ENCODE measurements at regions not wholly inside any gene's neighbourhood (a gene's known extent, or its start where the extent isn't known, plus 50 kb on each side); places are given as distances from the start of the nearest gene placed in this dataset.

- no peak for DNase-seq
Observed at GRCh38 chr3:187902041-187902471, 156.8 kb upstream of the BCL6 start.

GRCh38 chr3:187902936-187903335 is 157.7 kb upstream of the BCL6 start:
- no peak for DNase-seq

DNA sequence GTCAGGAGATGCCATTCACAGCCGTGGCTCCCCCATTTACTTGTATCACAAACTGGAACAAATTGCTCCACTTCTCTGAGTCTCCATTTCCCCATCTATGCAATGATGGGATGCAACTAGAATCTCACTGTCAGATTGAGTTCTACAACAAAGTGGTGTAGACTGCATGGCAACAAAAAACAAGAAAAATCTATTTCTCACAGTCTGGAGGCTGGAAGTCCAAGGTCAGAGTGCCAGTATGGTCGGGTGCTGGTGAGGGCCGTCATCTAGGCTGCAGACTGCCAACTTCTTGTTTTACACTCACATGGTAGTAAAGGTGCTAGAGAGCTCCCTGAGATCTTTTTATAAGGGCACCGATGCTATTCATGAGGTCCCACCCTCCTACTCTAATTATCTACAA is 158.4 kb upstream of the BCL6 start:
- no peak for DNase-seq

- no peak for DNase-seq
Observed at GRCh38 chr3:187906416-187906815, 161.1 kb upstream of the BCL6 start.

GRCh38 chr3:187906920-187907319 is 161.7 kb upstream of the BCL6 start:
- no peak for DNase-seq

DNA sequence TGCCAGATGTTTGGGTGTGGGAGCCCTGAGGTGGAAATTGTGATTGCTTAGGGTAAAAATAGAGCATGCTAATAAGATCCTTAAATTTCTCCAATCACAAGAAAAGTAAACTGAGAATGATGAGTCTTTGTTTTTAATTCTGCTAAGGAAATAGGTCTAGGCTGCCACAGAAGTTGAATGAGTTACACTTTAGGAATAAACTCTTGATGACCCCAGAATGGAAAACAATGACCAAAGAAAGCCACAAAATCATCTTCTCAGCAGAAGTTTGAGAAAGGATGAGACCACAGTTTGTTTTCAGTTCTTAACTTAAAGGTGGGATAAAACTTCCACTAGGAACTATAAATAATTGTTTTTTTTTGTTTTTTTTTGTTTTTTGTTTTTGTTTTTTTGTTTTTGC is 164.6 kb upstream of the BCL6 start:
- no peak for DNase-seq

GRCh38 chr3:187912007-187912406 is 166.7 kb upstream of the BCL6 start:
- no peak for DNase-seq

DNA sequence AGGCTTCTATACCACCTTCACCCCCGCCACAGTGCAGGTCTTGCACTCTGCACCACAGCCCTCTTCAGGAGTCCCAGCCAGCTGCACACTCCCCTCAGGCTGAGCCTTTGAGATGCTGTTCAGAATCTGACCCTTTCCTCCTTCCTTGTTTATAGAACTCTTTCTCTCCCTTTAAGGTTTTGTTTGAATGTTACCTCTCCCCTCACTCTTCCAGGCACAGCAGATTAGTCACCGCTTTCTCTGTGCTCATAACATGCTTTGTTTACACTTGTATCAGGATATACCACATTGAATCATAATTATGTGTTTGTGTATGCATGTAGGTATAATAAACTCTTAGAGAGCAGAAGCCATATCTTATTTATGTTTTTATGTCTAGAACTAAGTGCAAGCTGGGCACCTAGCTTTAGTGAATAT is 168.4 kb upstream of the BCL6 start:
- no peak for DNase-seq

- DNase-seq: no peak
Observed at GRCh38 chr3:187914231-187914630, 169.0 kb upstream of the BCL6 start.

GRCh38 chr3:187916072-187916471 is 170.8 kb upstream of the BCL6 start:
- no peak for DNase-seq

- no peak for DNase-seq
Observed at GRCh38 chr3:187918081-187918644, 172.9 kb upstream of the BCL6 start.

DNA sequence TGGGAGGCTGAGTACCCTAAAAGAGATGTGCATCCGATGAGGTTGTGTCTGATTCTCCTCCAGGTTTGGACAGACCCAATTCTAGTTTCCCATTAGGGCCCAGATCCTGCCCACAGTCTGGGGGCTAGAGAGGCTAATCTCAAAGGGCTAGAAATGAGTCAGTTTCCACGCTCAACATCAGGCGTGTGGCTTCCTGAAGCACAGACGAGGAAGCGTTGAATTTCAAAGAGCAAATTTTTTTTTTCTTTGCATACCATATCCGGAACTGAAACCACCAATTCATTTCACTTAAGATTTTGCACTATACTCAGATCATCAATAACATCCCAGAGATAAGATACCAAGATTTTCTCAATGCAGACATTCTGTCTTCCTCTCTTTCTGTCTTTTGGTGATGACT is 173.8 kb upstream of the BCL6 start:
- peak; percentile 49 to 60 for DNase-seq

- DNase-seq: peak in 1 of 2 donors; percentile 17
Observed at GRCh38 chr3:187919544-187919943, 174.3 kb upstream of the BCL6 start.

- DNase-seq: no peak
Observed at GRCh38 chr3:187920030-187920429, 174.8 kb upstream of the BCL6 start.

GRCh38 chr3:187920913-187921312 is 175.6 kb upstream of the BCL6 start:
- no peak for DNase-seq

GRCh38 chr3:187921391-187922074 is 176.3 kb upstream of the BCL6 start:
- DNase-seq: no peak

GRCh38 chr3:187922704-187923416 is 177.6 kb upstream of the BCL6 start:
- DNase-seq: no peak

- no peak for DNase-seq
Observed at GRCh38 chr3:187924651-187925050, 179.4 kb upstream of the BCL6 start.

GRCh38 chr3:187925326-187925725 is 180.1 kb upstream of the BCL6 start:
- DNase-seq: no peak

GRCh38 chr3:187926620-187927019 is 181.4 kb upstream of the BCL6 start:
- DNase-seq: no peak

DNA sequence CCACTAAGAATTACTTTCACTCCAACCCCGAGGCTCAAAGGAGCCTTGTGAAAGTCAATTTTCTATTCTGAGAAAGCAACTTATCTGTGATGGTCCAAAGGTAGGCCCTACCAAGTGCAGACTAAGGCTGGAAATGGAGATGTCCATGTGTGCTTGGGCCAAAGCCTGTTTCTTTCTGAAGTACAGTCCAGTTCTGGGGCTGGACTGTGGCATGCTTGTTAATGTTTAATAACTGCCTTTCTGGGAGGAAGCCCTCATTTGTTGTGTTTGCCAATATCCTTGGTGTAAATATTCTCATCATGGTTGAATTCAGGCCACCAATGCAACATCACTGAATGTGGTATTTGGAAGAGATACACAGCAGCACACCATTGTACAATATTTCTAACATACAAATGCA is 182.3 kb upstream of the BCL6 start:
- DNase-seq: no peak

- no peak for DNase-seq
Observed at GRCh38 chr3:187929112-187929816, 184.0 kb upstream of the BCL6 start.

DNA sequence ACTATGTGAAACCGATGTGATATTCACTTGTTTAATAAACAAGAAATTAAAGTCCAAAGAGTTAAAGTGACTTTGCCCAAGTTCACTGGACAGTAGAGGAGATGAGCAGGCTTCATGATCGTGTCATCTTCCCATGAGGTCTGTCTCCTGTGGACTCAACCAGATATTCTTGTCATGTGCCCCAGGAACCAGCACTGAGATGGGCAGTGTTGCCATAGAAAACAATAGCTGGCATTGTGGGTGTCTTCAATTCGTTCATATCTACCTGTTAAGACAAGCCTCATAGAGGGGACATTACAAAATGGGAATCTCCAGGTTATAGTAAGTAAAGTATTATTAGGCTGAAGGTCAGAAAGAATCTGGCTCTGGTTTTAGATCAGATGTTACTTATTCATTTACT is 184.8 kb upstream of the BCL6 start:
- DNase-seq: no peak

DNA sequence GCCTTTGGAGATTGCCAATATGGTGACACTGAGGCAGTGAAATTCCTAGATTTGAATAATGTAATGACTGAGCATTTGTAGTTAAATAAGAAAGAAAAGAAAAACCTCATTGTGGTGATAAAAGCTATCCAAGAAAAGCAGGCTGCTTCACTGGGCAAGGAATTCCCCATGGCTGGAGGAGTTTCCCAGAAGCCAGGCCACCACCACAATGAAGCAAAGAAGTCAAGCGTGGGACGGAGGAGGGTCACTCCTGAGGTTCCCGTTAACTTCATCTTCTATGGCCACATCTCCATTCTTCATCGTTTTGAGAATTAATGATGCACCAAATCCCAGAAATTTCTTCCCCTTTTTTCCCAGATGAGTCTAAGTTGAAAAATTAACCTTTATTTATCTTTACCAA is 185.8 kb upstream of the BCL6 start:
- no peak for DNase-seq
